ENCODE measurements at regions not wholly inside any gene's neighbourhood (a gene's known extent, or its start where the extent isn't known, plus 50 kb on each side); places are given as distances from the start of the nearest gene placed in this dataset.
"Not testable (repeated sequence)": the region's sequence is repeated elsewhere in the genome, so short reads cannot be mapped to it uniquely, and the experiment has no call there.

DNA sequence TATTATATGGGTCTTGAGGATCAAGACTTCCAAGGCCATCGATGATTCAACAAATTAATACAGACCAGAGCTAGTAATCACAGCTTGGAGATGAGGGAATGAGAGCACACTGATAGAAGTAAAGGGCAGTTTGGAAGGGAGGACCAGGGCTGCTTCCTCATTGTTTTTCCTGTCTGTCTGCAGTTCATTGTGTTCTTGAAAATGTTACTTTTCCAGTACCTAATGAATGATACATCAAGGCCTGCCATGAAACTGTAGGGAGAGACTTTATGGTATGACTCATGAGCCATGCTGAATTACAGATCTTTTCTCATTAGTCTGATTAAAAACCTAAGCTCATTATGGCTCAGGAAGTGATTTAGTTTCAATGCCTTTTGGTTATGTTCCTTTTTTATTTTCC is 855.6 kb downstream of the KCNA4 start:
- intact Hi-C loops (cut with DNase I): no loop called here
- ATAC-seq (no peak), DNase-seq (no peak)

DNA sequence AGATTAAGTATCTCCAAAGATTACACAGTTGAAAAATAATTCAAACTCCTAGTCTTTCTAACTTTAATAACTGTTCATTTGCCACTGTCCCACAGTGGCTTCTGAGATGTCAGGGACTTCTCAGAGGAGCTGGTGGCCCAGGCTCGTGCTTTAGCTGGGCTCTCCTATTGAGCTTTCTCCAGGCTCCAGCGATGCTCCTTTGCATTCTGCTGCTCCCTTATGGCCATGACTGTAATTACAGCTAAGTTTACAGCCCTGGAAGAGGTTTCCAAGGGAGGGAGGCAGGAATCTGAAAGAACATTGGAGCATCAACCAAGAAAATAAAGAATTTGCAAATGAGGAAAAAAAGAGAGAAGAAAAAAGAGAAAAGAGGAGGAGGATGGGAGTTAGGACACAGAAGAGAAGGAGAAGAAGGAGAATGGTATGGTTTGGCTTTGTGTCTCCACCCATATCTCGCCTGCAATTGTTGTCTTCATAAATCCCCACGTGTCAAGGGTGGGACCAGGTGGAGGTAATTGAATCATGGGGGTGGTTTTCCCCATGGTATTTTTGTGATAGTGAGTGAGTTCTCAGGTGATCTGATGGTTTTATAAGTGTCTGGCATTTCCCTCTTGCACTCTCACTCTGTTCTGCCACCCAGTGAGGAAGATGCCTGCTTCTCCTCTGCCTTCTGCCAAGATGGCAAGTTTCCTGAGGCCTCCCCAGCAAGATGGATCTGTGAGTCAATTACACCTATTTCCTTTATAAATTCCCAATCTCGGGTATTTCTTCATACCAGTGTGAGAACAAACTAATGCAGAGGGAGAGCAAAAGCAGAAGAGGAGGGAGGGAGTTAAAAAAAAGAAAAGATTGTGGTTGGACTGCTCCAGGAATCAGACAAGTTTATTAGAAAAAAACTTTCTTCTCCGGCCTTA is 857.0 kb downstream of the KCNA4 start:
- DNase-seq (peak; percentile 18), ATAC-seq (peak in 1 of 2 donors; percentile 49)
- intact Hi-C loops (cut with DNase I): no loop called here

DNA sequence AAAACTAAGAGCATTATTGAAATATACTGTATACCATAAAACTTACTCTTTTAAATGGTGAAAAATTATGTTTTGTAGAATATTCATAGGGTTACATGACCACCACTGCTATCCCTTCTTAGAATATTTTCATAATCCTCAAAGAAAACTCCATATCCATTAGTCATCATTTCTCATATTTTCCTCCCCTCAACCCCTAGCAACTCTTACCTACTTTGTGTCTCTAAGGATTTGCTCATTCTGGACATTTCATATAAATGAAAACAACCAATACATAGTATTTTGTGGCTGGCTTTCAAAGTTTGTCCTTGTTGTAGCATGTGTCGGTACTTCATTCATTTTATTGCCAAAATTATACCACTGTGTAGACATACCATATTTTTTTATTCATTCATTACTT is 863.8 kb downstream of the KCNA4 start:
- ATAC-seq (no peak), DNase-seq (no peak)
- intact Hi-C loops (cut with DNase I): no loop called here

DNA sequence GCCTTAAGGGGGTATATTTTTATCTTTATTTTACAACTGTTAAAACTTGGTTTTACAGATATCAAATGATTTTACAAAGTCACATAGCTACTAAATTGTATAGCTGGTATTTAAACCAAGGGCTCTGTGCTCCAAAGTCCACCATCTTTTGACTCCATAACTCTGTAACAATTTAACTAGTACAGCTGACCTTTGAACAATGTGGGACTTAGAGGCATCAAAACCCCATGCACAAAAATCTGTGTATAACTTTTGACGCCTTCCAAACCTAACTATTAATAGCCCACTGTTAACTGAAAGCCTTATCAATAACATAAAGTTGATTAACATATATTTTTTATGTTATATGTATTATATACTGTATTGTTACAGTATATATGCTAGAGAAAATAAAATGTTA is 874.3 kb downstream of the KCNA4 start:
- ATAC-seq; intact Hi-C loops (cut with DNase I); DNase-seq: not testable (repeated sequence)

DNA sequence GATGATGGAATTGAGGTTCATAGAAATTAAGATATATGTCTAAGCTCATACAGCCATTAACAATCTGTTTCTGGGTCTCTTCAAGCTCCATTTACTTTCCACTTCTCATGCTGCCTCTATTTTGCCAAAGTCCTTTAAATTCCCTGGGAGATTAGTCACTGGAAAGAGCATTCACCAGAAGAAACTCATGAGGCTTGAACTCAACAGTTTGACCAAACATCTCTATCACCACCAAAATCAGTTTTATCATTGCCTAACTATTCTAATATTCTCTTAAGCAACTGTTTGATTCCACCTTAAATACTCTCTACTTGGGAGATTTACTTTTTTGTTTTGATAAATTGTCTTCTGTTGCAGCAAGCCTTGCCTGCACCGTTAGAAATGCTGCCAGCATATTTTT is 881.3 kb downstream of the KCNA4 start:
- DNase-seq (no peak), ATAC-seq (no peak)
- intact Hi-C loops (cut with DNase I): no loop called here

DNA sequence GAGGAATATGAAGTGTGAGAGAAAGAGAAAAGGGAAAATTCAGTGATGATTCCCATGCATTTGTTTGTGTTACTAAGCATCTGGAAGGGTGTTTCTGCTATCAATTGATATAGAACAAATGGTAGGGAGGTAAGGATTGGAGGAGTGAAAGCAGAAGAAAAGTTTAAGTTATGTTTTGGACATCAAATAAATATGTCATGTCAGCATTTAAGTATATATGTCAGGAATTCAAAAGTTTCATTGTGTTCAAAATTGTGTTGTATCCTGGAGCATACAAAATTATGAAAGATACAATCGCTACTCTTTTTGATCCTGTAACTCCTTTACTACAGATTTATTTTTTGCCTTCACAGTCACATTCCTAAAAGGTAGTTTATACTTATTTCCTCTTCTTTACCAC is 885.8 kb downstream of the KCNA4 start:
- ATAC-seq (no peak), DNase-seq (no peak)
- intact Hi-C loops (cut with DNase I): no loop called here

DNA sequence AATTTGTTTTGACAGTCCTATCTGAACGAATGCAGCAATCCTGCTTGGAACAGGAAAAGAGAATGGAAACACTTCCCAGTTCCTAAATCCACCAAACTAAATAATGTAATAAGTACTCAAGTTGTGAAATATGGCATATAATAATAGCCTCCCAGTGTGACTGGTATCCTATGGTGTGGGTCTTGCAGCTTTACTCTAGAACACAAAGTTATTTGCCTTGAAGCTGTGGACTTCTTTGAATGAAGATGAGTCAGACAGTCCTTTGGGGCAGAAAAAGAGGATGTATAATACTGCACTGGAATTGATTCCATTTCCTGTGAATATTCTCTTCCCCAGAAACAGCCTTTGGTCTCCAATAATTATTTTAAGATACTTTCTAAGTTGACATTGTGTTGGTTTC is 887.0 kb downstream of the KCNA4 start:
- intact Hi-C loops (cut with DNase I): no loop called here
- no peak for DNase-seq
- no peak for ATAC-seq

DNA sequence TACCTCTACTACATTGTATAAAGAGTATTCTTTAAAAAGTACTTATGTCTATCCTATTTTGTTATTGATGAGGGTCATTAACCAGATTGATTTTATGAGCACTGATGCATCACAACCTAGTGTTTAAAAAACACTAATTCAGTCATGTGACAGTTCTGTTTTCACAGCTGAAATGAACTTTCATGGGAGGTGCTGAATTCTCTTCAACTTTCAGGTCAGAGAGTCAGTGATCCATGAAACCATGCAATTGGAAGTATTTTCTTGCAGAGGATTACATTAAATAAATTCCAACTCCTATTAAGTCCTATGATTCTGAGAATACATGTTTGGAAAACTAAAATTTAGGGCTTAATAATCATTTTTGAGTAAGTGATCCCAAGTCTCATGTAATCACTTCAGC is 889.4 kb downstream of the KCNA4 start:
- intact Hi-C loops (cut with DNase I): no loop called here
- DNase-seq (no peak), ATAC-seq (no peak)

DNA sequence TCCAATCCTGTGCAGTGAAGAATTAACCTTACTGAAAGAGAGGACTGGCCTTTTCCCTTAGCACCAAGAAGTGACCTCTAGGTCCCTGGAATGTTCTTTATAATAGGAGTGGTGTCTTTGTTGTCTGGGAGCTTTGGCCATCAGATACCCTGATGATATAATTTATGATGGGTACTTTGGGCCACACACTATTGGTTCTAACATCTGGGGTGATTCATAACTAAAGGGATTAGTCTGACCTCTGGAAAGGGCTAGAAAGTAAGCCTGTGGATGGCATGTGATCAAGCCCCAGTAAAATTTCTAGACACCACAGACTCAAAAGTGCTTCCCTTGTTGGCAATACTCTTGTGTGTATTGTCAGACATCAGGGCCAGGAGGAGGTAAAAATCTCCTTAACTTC is 891.2 kb downstream of the KCNA4 start:
- DNase-seq (no peak), ATAC-seq (no peak)
- intact Hi-C loops (cut with DNase I): no loop called here

DNA sequence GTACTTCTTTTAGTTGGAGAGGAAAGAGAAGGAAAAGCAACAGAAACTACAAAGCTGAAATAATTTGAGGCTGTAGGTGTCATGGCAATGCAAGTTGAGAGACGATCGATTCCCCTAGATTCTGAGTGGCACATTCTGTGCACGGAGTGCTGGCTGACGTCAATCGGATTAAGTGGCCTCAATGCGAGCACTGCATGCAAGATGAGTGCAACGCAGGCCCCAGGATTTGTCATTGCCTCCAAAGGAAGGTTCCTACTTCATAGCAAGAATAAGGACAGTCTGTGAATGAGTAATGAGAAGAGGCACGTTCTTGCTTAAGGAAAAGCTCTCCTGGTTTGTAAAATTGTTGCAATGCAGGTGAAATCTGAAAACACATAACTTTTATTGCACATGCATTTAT is 892.4 kb downstream of the KCNA4 start:
- intact Hi-C loops (cut with DNase I): no loop called here
- ATAC-seq (no peak), DNase-seq (no peak)

DNA sequence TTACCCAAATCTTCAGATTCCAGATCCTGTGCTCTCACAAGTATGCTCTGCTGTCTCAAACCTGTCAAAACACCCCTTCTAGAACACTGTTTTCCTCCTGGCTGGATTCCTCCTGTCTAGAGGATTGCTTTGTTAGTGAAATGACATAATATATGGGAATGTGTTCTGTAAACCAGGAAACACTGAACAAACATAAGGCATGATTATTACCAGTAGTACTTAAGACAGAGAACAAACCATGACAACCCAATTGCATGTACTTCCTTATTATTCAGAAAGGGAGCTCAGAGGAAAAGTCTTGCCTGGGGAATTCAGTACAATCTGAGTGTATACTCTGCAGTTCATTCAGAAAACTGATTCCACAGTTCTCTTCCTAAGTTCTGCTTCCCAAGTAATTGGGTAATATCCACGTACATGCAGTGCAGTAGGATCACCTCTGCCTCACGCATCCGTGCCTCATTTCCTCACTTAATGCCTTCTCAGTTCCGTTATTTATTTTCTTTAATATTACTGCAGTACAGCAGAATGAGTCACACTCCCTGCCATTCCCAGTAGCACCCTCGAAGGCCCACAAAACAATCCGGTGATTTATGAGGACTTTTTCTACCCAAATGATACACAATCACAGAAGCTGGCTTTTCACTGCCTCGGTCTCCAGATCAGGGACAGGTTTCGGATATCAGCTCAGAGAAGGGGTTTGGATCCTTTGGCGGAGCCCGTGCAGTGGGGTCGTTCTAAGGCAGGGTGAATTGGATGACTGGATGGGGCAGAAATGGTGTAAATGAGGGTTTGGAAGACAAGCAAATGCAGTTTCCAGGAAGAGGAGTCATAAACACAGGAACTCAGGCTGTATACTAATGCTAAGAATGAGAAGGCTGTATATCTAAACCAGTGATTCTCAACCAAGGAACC is 896.9 kb downstream of the KCNA4 start:
- DNase-seq (no peak), ATAC-seq (no peak)
- intact Hi-C loops (cut with DNase I): no loop called here

DNA sequence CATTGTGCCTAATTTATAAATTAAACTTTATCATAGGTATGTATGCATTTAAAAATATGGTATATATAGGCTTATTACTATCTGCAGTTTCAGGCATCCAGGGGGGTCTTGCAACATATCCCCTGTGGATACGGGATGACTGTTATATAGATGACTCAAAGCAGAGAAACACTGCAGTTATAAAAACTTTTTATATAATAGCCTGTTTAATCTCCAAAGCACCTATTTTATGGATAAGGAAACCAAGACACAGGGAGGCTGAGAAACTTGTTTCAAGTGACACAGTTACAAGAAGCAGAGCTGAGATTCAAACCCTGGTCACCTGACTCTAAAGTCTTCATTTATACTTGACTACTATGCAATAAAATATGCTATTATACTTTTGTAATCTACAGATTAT is 897.7 kb downstream of the KCNA4 start:
- DNase-seq (no peak), ATAC-seq (no peak)
- intact Hi-C loops (cut with DNase I): no loop called here

DNA sequence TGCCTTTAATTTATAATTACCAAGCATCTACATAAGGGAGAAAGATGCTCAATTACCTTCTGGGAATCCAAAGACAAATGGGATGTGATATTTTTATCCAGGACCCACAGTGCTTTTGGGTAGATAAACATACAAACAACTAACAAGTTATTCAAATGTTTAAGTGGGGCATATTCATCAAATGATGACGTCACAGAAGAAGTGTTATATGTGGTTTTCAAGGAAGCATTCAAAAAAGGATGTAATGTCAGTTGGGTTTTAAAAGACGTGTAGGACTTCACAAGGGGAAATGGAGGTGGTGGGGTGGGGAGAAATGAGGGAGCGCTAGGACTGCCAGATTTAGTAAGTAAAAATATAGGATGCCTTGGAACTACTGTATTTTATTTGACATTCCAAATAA is 915.9 kb downstream of the KCNA4 start:
- intact Hi-C loops (cut with DNase I): no loop called here
- no peak for ATAC-seq
- no peak for DNase-seq

DNA sequence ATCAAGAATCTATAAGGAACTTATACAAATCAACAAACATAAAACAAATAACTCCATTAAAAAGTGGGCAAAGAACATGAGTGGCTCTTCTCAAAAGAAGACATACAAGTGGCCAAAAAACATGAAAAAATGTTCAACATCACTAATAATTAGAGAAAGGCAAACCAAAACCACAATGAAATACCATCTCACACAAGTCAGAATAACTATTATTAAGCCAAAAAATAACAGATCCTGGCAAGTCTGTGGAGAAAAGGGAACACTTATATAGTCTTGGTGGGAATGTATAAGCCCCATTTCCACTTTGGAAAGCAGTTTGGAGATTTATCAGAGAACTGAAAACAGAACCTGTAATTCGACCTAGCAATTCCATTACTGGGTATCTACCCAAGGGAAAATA is 921.0 kb downstream of the KCNA4 start:
- DNase-seq (no peak), ATAC-seq (no peak)
- intact Hi-C loops (cut with DNase I): no loop called here

DNA sequence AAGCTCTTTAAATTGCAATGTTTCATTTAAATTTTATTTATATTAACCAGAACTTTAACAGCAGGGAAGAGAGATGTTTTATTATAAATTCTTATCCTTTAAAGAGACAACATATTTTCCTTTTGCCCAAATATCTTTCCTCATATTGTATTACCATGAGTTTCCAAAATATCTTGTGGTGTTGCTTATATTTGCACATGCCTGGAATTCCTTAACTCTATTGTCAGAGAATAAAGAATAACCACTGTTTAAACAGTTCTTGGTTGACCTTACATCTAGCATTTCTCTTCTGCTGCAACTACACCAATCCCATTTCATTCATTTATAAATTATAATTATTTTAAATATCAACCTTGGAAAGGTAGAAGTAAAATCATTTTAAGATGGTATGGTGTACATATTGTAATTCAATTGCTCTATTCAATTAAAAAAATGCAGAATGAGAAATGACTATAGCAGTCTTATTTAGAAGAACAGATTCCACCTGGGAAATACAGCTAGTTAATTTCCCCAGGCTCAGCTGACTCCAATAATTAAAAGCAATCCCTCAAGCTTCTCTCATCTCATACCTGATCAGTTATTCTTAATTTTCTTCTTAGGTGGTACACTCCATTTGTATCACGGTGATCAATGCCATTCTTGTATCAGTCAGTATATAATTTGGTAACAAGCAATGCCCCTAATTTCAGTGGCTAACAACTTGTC is 923.3 kb downstream of the KCNA4 start:
- intact Hi-C loops (cut with DNase I): no loop called here
- DNase-seq: no peak

DNA sequence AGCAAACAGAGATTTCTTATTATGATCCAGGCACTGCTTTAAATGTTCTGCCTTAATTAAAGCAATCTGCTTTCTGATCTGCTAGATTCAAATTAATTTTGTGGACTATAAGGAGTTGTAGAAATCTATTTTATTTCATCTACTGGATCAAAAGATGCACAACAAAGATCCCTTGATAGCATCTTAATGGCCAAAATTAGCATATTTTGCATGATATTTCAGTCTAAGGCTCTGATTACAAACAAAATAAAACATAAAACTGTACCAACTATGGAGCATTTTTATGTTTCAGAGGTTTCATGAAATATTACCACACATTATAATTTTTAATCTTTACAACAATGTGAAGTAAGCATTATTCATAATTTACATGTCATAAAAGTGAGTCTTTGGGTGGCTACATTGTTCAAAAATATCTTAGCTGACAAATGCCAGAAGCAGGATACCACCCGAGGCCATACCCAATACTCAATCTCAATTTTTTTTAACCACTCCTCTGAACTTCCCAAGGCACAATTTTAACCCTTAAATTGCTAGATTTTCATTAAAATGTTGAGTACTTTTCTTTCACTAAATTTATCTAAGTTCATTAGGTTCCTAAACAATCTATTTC is 929.5 kb downstream of the KCNA4 start:
- DNase-seq (no peak), ATAC-seq (no peak)
- intact Hi-C loops (cut with DNase I): no loop called here

More for the DNA sequence above, 923.3 kb downstream of the KCNA4 start:
- no peak for ATAC-seq

DNA sequence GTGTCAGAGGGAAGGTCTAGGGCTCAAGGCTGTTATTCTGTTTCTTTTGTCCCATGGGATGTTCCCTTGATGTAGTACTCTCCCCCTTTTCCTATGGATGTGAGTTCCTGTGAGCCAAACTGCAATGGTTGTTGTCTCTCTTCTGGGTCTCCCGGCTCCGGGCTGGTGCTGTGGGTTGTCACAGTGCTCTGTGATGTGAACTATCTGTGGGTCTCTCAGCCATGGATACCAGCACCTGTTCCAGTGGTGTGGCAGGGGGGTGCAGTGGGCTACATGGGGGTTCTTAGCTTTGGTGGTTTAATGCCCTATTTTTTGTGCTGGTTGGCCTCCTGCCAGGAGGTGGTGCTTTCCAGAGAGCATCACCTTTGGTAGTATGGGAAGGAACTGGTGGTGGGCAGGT is 941.1 kb downstream of the KCNA4 start:
- ATAC-seq: no peak
- no peak for DNase-seq
- intact Hi-C loops (cut with DNase I): no loop called here

DNA sequence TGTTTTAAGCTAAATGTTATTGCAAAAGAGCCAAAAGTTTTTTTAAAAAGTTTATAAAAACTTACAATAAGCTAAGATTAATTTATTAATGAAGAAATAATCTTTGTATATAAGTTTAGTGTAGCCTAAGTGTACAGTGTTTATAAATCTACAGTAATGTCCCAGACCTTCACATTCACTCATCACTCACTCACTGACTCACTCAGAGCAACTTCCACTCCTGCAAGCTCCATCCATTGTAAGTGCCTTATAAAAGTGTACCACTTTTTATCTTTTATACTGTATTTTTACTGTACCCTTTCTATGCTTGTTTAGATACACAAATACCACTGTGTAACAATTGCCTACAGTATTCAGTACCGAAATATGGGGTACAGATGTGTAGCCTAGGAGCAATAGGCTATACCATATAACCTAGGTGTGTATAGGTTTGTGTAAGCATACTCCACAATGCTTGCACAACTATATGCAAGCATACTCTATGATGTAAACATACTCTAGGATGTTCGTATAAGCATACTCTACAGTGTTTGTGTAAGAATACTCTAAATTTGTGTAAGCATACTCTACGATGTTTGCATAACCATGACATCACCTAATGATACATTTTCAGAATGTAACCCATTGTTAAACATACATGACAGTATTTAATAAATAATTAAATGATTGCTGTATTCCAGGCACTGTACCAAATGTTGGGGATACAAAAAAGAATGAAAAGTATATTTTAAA is 953.0 kb downstream of the KCNA4 start:
- ATAC-seq (no peak), DNase-seq (no peak)
- intact Hi-C loops (cut with DNase I): no loop called here

DNA sequence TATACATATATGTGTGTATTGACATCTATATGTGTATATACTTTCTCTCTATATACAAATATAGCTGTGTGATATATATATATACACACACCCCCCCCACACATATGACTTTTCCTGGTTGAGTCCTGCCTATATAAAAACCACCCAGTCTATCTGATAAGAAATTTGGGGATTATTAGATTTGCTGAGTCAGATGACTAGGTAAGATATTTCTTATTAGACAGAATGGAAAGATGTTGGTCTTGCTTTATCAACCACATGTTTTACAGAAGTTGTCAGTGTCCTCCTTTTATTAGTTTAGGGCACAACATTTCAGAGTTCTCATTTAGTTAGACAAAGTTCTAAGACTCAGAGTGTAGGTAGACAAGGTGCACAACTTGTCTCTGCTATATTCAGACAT is 953.3 kb downstream of the METTL15 start:
- intact Hi-C loops (cut with DNase I): no loop called here
- DNase-seq (no peak), ATAC-seq (no peak)
